ENCODE measurements at regions not wholly inside any gene's neighbourhood (a gene's known extent, or its start where the extent isn't known, plus 50 kb on each side); places are given as distances from the start of the nearest gene placed in this dataset.

DNA sequence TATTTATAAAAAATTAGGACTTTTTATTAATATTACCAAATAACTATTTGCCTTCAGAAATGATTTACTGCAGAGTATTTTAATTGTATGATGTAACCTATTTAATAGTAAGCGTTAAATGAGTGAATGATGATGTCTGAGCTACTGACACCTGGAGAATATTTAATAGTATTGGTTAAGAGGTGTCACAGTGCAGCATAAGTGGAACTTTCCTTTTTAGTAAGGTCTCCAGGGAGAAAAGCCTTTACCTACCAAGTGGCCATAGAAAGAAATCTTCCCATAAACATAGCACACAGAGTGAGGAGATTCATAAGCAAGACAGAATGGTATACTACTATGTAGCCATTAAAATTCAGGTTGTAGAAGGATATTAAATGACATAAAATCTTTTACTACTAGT is 441.7 kb downstream of the TBL1XR1 start:
- TF ChIP-seq, protein P1, sequence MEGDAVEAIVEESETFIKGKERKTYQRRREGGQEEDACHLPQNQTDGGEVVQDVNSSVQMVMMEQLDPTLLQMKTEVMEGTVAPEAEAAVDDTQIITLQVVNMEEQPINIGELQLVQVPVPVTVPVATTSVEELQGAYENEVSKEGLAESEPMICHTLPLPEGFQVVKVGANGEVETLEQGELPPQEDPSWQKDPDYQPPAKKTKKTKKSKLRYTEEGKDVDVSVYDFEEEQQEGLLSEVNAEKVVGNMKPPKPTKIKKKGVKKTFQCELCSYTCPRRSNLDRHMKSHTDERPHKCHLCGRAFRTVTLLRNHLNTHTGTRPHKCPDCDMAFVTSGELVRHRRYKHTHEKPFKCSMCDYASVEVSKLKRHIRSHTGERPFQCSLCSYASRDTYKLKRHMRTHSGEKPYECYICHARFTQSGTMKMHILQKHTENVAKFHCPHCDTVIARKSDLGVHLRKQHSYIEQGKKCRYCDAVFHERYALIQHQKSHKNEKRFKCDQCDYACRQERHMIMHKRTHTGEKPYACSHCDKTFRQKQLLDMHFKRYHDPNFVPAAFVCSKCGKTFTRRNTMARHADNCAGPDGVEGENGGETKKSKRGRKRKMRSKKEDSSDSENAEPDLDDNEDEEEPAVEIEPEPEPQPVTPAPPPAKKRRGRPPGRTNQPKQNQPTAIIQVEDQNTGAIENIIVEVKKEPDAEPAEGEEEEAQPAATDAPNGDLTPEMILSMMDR (conservative IDR thresholded peaks at IDR 0.05), result no peak
- no peak overlapping the region for H3K23ac ChIP-seq (ENCODE audit: insufficient read length, low read depth, low read length)
- H3K27ac ChIP-seq (ENCODE audit: insufficient read length, low read depth, low read length), result no peak overlapping the region
- H3K27ac Mint-ChIP-seq, result no peak overlapping the region
- H2BK120ac ChIP-seq (ENCODE audit: low read depth, low read length, poor library complexity, severe bottlenecking), result no peak overlapping the region
- H3K9ac ChIP-seq (ENCODE audit: extremely low read depth, insufficient read length, low read length), result no peak overlapping the region
- H3K4ac ChIP-seq (ENCODE audit: low read depth, low read length), result no peak overlapping the region
- H2BK12ac ChIP-seq (ENCODE audit: insufficient read length, low read depth, low read length), result no peak overlapping the region
- H2BK5ac ChIP-seq (ENCODE audit: insufficient read length, low read length), result no peak overlapping the region
- H3K27me3 ChIP-seq (ENCODE audit: insufficient read depth, low read length), result no peaks in the 10 kb centered on the region
- no peak overlapping the region for H4K8ac ChIP-seq (replicated peaks; ENCODE audit: insufficient read length, low read depth, low read length)
- H3T11ph ChIP-seq (ENCODE audit: low read length), result no peak overlapping the region
- no peak for DNase-seq
- no peak overlapping the region for H3K14ac ChIP-seq (ENCODE audit: insufficient read depth, low read length)
- H3K18ac ChIP-seq (ENCODE audit: insufficient read length, low read depth, low read length), result no peak overlapping the region
- H2AFZ ChIP-seq (ENCODE audit: low read length), result no peak overlapping the region
- H2BK15ac ChIP-seq (ENCODE audit: low read depth, low read length), result no peak overlapping the region
- no peak overlapping the region for H3K4me2 ChIP-seq (ENCODE audit: insufficient read depth, insufficient read length, low read length)
- H3K9me3 ChIP-seq (ENCODE audit: control insufficient read depth, low read depth, low read length), result no peaks in the 10 kb centered on the region
- no peaks in the 10 kb centered on the region for H3K27me3 Mint-ChIP-seq (ENCODE audit: low read depth)
- H3K36me3 Mint-ChIP-seq (ENCODE audit: insufficient read depth in 1 of 3, low read depth in 3 of 3), result peaks cover 0 to 2% (median 0%) of the 10 kb centered on the region in 3 experiments; a peak in 1 of 7 replicates
- no peak overlapping the region for H2AK5ac ChIP-seq (ENCODE audit: insufficient read length, low read length)
- no peak overlapping the region for H3K56ac ChIP-seq (ENCODE audit: insufficient read length, low read depth, low read length)
- WGBS (ENCODE audit: extremely low coverage, insufficient read length, low lambda C conversion rate), result no CpG with 5 or more reads among the region's 1 CpG
- no peaks in the 10 kb centered on the region for H3K4me1 ChIP-seq (ENCODE audit: insufficient read depth, low read length)
- H4K5ac ChIP-seq (ENCODE audit: insufficient read length, low read depth, low read length), result no peak overlapping the region
- no peak overlapping the region for H3K4me3 Mint-ChIP-seq
- H3K79me2 ChIP-seq (ENCODE audit: insufficient read depth, low read length), result no peaks in the 10 kb centered on the region
- no peaks in the 10 kb centered on the region for H3K4me1 Mint-ChIP-seq
- H4K91ac ChIP-seq (ENCODE audit: insufficient read length, low read depth, low read length), result no peak overlapping the region
- no peaks in the 10 kb centered on the region; a peak in 1 of 5 replicates for H3K9me3 Mint-ChIP-seq
- H2BK20ac ChIP-seq (ENCODE audit: low read depth, low read length, poor library complexity, severe bottlenecking), result no peak overlapping the region
- no peaks in the 10 kb centered on the region for H4K20me1 ChIP-seq (ENCODE audit: control insufficient read depth, insufficient read depth, insufficient read length)
- no peaks in the 10 kb centered on the region for H3K23me2 ChIP-seq (ENCODE audit: insufficient read length, low read depth, low read length, poor library complexity, severe bottlenecking)
- no peaks in the 10 kb centered on the region for H3K79me1 ChIP-seq (ENCODE audit: insufficient read depth, low read depth, low read length, poor library complexity, severe bottlenecking)

Measured in H9 (cell line).